GM23338 (cell line): ENCODE measurements at regions not wholly inside any gene's neighbourhood (a gene's known extent, or its start where the extent isn't known, plus 50 kb on each side); places are given as distances from the start of the nearest gene placed in this dataset.

Source experiments
- CREB1 ChIP-seq: fragments of 250-450 bp; sonication (Bioruptor Pico); IDR thresholded peaks from 2 replicates; pipeline ENCODE4 v1.5.0; 2020; ENCODE audit warnings: low read depth, mild to moderate bottlenecking, moderate library complexity
- CTCF ChIP-seq, 2 experiments: fragments of 200-600 bp in 1 of 2; sonication (generic) in 1 of 2; conservative IDR thresholded peaks; 2 replicates each; pipeline versions ENCODE4 v1.5.1 to v1.6.1; 2016 to 2017; ENCODE audit warnings: antibody characterized with exemption in 2 of 2, low read depth in 2 of 2, mild to moderate bottlenecking in 2 of 2, moderate library complexity in 1 of 2
- ETS1 ChIP-seq: IDR thresholded peaks from 2 replicates; pipeline ENCODE4 v1.6.1; 2016; ENCODE audit warnings: antibody characterized with exemption
- EZH2 ChIP-seq: fragments of 200-600 bp; sonication (generic); IDR thresholded peaks from one replicate; pipeline ENCODE4 v1.8.0; 2017; ENCODE audit warnings: antibody characterized with exemption, mild to moderate bottlenecking, low read depth; ENCODE audit not compliant: unreplicated experiment
- EZH2phosphoT487 ChIP-seq: fragments of 200-600 bp; sonication (generic); IDR thresholded peaks from one replicate; pipeline ENCODE4 v1.8.1; 2018; ENCODE audit warnings: antibody characterized with exemption; ENCODE audit not compliant: unreplicated experiment
- JUNB ChIP-seq: IDR thresholded peaks from one replicate; pipeline ENCODE4 v1.6.1; 2016; ENCODE audit warnings: antibody characterized with exemption; ENCODE audit not compliant: unreplicated experiment
- NANOG ChIP-seq: IDR thresholded peaks from 2 replicates; pipeline ENCODE4 v1.6.1; 2016; ENCODE audit warnings: antibody characterized with exemption, borderline replicate concordance
- POLR2AphosphoS5 ChIP-seq: IDR thresholded peaks from 2 replicates; pipeline ENCODE4 v1.6.1; 2016; ENCODE audit warnings: antibody characterized with exemption, low read depth
- REST ChIP-seq: IDR thresholded peaks from one replicate; pipeline ENCODE4 v1.6.1; 2018; ENCODE audit warnings: antibody characterized with exemption; ENCODE audit not compliant: unreplicated experiment
- STAT1 ChIP-seq: IDR thresholded peaks from one replicate; pipeline ENCODE4 v1.6.1; 2016; ENCODE audit warnings: antibody characterized with exemption; ENCODE audit not compliant: unreplicated experiment
- ZNF114 ChIP-seq: fragments of 250-450 bp; sonication (Bioruptor Pico); IDR thresholded peaks from 2 replicates; pipeline ENCODE4 v1.5.0; 2020; ENCODE audit warnings: mild to moderate bottlenecking, moderate library complexity
- ZNF462 ChIP-seq: fragments of 250-450 bp; sonication (Bioruptor Pico); IDR thresholded peaks from 2 replicates; pipeline ENCODE4 v1.5.0; 2020; ENCODE audit warnings: mild to moderate bottlenecking, moderate library complexity

GRCh38 chr7:136480901-136481300, 387.6 kb upstream of the CHRM2 start:
- no peak for TF ChIP-seq CTCF (conservative IDR thresholded peaks at IDR 0.05; ENCODE audit: low read depth in 2 of 2)
- TF ChIP-seq JUNB: no peak
- no peak for TF ChIP-seq ETS1
- TF ChIP-seq REST: no peak
- no peak for TF ChIP-seq EZH2
- TF ChIP-seq POLR2AphosphoS5: no peak
- no peak for TF ChIP-seq CREB1 (CRISPR knock-in tag)
- TF ChIP-seq STAT1: no peak
- TF ChIP-seq EZH2phosphoT487: no peak
- TF ChIP-seq ZNF462 (CRISPR knock-in tag): no peak
- TF ChIP-seq NANOG: no peak
- TF ChIP-seq ZNF114: no peak
